GM23248 (cell line): ENCODE measurements at regions not wholly inside any gene's neighbourhood (a gene's known extent, or its start where the extent isn't known, plus 50 kb on each side); places are given as distances from the start of the nearest gene placed in this dataset.

Experiments used
- EZH2 ChIP-seq: fragments of 200-600 bp; sonication (generic); IDR thresholded peaks from 2 replicates; pipeline ENCODE4 v1.6.1; 2018; ENCODE audit warnings: antibody characterized with exemption, mild to moderate bottlenecking; ENCODE audit not compliant: insufficient read depth, poor library complexity, severe bottlenecking
- EZH2phosphoT487 ChIP-seq: fragments of 200-600 bp; sonication (generic); IDR thresholded peaks from 2 replicates; pipeline ENCODE4 v1.6.1; 2018; ENCODE audit warnings: antibody characterized with exemption, moderate library complexity, mild to moderate bottlenecking, low read depth; ENCODE audit not compliant: insufficient read depth

GRCh38 chr18:29849144-29849543 lies 1193.4 kb downstream of the DSC3 start:
- no peak for TF ChIP-seq EZH2
- no peak for TF ChIP-seq EZH2phosphoT487
